HG02763 (cell line): ENCODE measurements at regions not wholly inside any gene's neighbourhood (a gene's known extent, or its start where the extent isn't known, plus 50 kb on each side); places are given as distances from the start of the nearest gene placed in this dataset.

ENCODE experiments used
- ATAC-seq: cut with Tn5 transposase; IDR thresholded peaks from one replicate; pipeline ENCODE4 v1.9.1; 2021; ENCODE audit warnings: mild to moderate bottlenecking, moderate library complexity; ENCODE audit not compliant: unreplicated experiment

GRCh38 chr4:24248674-24249630, 335.4 kb downstream of the DHX15 start:
- ATAC-seq = no peak

- ATAC-seq = no peak
These were observed 338.9 kb downstream of the DHX15 start for GRCh38 chr4:24245491-24245820.

- ATAC-seq = no peak
These were observed 339.5 kb downstream of the DHX15 start for GRCh38 chr4:24244663-24245490.

- no peak for ATAC-seq
These were observed 340.7 kb downstream of the DHX15 start for GRCh38 chr4:24243641-24244040.

GRCh38 chr4:24241511-24241910, 342.8 kb downstream of the DHX15 start:
- ATAC-seq = no peak

GRCh38 chr4:24240655-24241054, 343.7 kb downstream of the DHX15 start:
- no peak for ATAC-seq

- no peak for ATAC-seq
These were observed 346.6 kb downstream of the DHX15 start for GRCh38 chr4:24237709-24238108.

- no peak for ATAC-seq
These were observed 346.7 kb upstream of the PPARGC1A start for GRCh38 chr4:24236532-24236931.

GRCh38 chr4:24236120-24236519, 346.3 kb upstream of the PPARGC1A start:
- no peak for ATAC-seq

- ATAC-seq = no peak
These were observed 345.8 kb upstream of the PPARGC1A start for GRCh38 chr4:24235618-24236017.

GRCh38 chr4:24234288-24234848, 344.5 kb upstream of the PPARGC1A start:
- ATAC-seq = no peak

- no peak for ATAC-seq
These were observed 341.1 kb upstream of the PPARGC1A start for GRCh38 chr4:24230955-24231354.

- no peak for ATAC-seq
These were observed 340.1 kb upstream of the PPARGC1A start for GRCh38 chr4:24229978-24230377.

GRCh38 chr4:24228692-24229091, 338.8 kb upstream of the PPARGC1A start:
- ATAC-seq = no peak

- ATAC-seq = peak; percentile 50
These were observed 336.8 kb upstream of the PPARGC1A start for GRCh38 chr4:24226667-24227066.

- ATAC-seq = no peak
These were observed 336.2 kb upstream of the PPARGC1A start for GRCh38 chr4:24226023-24226422.

GRCh38 chr4:24224446-24224845, 334.6 kb upstream of the PPARGC1A start:
- no peak for ATAC-seq

- no peak for ATAC-seq
These were observed 329.4 kb upstream of the PPARGC1A start for GRCh38 chr4:24219209-24219608.

- no peak for ATAC-seq
These were observed 328.7 kb upstream of the PPARGC1A start for GRCh38 chr4:24218566-24218965.

GRCh38 chr4:24214796-24215195, 324.9 kb upstream of the PPARGC1A start:
- no peak for ATAC-seq

GRCh38 chr4:24213961-24214360, 324.1 kb upstream of the PPARGC1A start:
- no peak for ATAC-seq

- ATAC-seq = no peak
These were observed 322.8 kb upstream of the PPARGC1A start for GRCh38 chr4:24212642-24213041.
